HUES64 (cell line): ENCODE measurements at regions not wholly inside any gene's neighbourhood (a gene's known extent, or its start where the extent isn't known, plus 50 kb on each side); places are given as distances from the start of the nearest gene placed in this dataset.

Experiments used
- H3K27ac ChIP-seq: 2 replicates; pipeline ENCODE4 v1.7.0; 2013; ENCODE audit warnings: low read depth, low read length, inconsistent platforms
- H3K27me3 ChIP-seq: 2 replicates; pipeline ENCODE4 v1.6.1; 2013; ENCODE audit warnings: mild to moderate bottlenecking, low read length; ENCODE audit not compliant: insufficient read depth
- H3K36me3 ChIP-seq: 2 replicates; pipeline ENCODE4 v1.6.1; 2013; ENCODE audit warnings: mild to moderate bottlenecking, low read length; ENCODE audit not compliant: insufficient read depth
- H3K4me1 ChIP-seq: 2 replicates; pipeline ENCODE4 v1.6.1; 2013; ENCODE audit warnings: mild to moderate bottlenecking, low read length, moderate library complexity; ENCODE audit not compliant: insufficient read depth
- H3K4me3 ChIP-seq: 2 replicates; pipeline ENCODE4 v1.5.1; 2013; ENCODE audit warnings: mild to moderate bottlenecking, low read length, moderate library complexity
- H3K9ac ChIP-seq: 2 replicates; pipeline ENCODE4 v1.6.1; 2013; ENCODE audit warnings: mild to moderate bottlenecking, low read depth, low read length
- H3K9me3 ChIP-seq: 2 replicates; pipeline ENCODE4 v1.6.1; 2013; ENCODE audit warnings: low read depth, low read length; ENCODE audit not compliant: insufficient read depth
- whole genome bisulfite sequencing: fragments of 150-250, 120-280 bp; methylation state at CpG from one replicate; pipeline ENCODE4 v1.1.7; 2013; ENCODE audit warnings: missing lambda C conversion rate; 5-methylcytosine and 5-hydroxymethylcytosine counted together

DNA sequence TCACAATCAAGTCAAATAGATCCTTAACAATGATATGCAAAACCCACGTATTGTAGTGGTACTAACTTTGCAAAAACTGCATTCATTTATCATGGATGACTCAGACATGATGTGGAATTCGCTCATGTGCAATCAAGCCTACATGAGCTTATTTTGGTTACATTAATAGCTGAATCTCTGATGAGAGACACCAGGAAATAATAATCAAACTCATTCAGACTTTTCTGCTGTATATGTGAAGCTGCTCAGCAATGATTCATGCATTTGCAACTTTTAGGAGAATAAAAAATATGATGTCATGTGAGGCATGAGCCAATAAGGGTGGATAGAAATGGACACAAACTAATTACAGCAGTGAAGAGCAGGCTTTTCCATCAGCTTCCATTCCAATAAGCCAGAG lies 1075.8 kb upstream of the TMEM132C start:
- no peak overlapping the region for H3K9ac ChIP-seq
- H3K4me1 ChIP-seq = no peaks in the 10 kb centered on the region
- no peak overlapping the region for H3K27ac ChIP-seq
- H3K36me3 ChIP-seq = no peaks in the 10 kb centered on the region
- H3K4me3 ChIP-seq = no peak overlapping the region
- no peaks in the 10 kb centered on the region for H3K9me3 ChIP-seq
- H3K27me3 ChIP-seq = no peaks in the 10 kb centered on the region
- WGBS = 74% methylated on average over 2 of the region's 2 CpGs

DNA sequence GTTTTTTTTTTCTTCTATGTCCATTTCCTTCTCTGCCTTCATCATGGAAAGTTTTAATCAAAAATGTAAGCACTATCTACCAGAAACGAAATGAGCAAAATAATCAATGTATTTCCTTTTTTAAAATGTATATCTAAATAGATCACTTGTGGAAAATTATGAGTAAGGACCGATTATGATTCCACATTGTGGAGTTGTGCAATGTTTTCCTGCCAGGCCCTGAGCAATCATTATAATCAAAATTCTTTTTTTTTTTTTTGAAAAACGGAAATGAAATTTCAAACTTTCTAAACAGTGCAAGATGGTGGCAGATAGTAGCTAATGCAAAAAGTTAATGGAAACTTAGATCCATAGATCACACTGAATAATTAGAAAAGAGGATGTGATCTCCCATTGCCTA lies 1074.6 kb upstream of the TMEM132C start:
- Histone ChIP-seq H3K9me3 (no peaks in the 10 kb centered on the region), H3K27me3 (no peaks in the 10 kb centered on the region), H3K9ac (no peak overlapping the region), H3K27ac (no peak overlapping the region), H3K4me1 (no peaks in the 10 kb centered on the region), H3K36me3 (no peaks in the 10 kb centered on the region), H3K4me3 (no peak overlapping the region)
- 78% methylated on average over 1 of the region's 3 CpGs for WGBS

GRCh38 chr12:127193341-127193740 lies 1073.6 kb upstream of the TMEM132C start:
- no peaks in the 10 kb centered on the region for H3K9me3 ChIP-seq
- H3K27me3 ChIP-seq = no peaks in the 10 kb centered on the region
- no peaks in the 10 kb centered on the region for H3K4me1 ChIP-seq
- no peak overlapping the region for H3K27ac ChIP-seq
- H3K36me3 ChIP-seq = no peaks in the 10 kb centered on the region
- whole genome bisulfite sequencing = 94% methylated on average over 2 of the region's 2 CpGs
- H3K9ac ChIP-seq = no peak overlapping the region
- H3K4me3 ChIP-seq = no peak overlapping the region

DNA sequence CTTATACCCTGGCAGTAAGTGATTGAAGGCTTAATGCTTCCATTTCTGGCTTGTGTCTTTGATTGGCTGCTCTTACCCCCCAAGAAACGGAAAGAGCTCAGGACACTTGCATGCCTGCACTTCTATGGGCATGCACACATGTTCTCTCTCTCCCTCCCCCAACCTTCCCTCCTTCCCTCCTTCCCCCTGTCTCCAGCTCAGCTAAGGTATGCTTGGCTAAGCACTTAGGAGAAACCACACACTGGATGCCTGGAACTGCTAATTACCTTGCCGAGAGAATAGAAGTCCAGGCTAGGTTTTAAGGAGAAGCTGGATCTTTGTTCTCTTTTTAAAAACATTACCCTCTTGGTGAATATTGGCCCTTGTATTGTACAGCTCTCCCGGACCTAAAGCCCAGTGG lies 1072.8 kb upstream of the TMEM132C start:
- no peaks in the 10 kb centered on the region for H3K9me3 ChIP-seq
- no peaks in the 10 kb centered on the region for H3K36me3 ChIP-seq
- H3K4me3 ChIP-seq = no peak overlapping the region
- no peak overlapping the region for H3K27ac ChIP-seq
- H3K27me3 ChIP-seq = no peaks in the 10 kb centered on the region
- WGBS = 89% methylated on average over 3 of the region's 3 CpGs
- no peak overlapping the region for H3K9ac ChIP-seq
- no peaks in the 10 kb centered on the region for H3K4me1 ChIP-seq

GRCh38 chr12:127205781-127206555 lies 1061.0 kb upstream of the TMEM132C start:
- Histone ChIP-seq H3K27me3 (no peaks in the 10 kb centered on the region), H3K36me3 (no peaks in the 10 kb centered on the region), H3K4me1 (no peaks in the 10 kb centered on the region), H3K27ac (no peak overlapping the region), H3K9ac (no peak overlapping the region), H3K4me3 (no peak overlapping the region), H3K9me3 (no peaks in the 10 kb centered on the region)
- 78% methylated on average over 2 of the region's 3 CpGs for WGBS

GRCh38 chr12:127209318-127209717 lies 1057.7 kb upstream of the TMEM132C start:
- H3K9ac ChIP-seq = no peak overlapping the region
- H3K4me1 ChIP-seq = no peaks in the 10 kb centered on the region
- H3K27ac ChIP-seq = no peak overlapping the region
- H3K27me3 ChIP-seq = no peaks in the 10 kb centered on the region
- H3K36me3 ChIP-seq = no peaks in the 10 kb centered on the region
- 90% methylated on average over 2 of the region's 2 CpGs for WGBS
- no peak overlapping the region for H3K4me3 ChIP-seq
- H3K9me3 ChIP-seq = no peaks in the 10 kb centered on the region

DNA sequence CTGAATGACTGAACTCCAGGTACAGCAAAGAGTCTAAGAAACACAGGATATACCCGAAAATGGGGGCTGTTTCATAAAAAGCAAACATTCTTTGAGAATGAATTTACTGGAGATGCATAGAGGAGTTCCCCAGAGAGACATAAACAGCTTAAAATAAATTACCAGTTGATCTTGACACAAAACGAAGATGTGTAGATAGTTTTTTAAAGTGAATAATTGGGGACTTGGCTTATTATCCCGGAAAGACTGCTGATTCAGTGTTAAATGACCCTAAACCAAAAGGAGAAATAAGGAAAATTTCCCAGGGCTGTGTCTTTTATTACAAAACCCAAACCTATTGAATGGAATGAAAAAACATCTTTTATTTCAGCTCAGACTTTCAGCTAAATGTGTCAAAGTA lies 1052.8 kb upstream of the TMEM132C start:
- 78% methylated on average over 3 of the region's 3 CpGs for WGBS
- H3K9ac ChIP-seq = no peak overlapping the region
- no peaks in the 10 kb centered on the region for H3K4me1 ChIP-seq
- H3K4me3 ChIP-seq = no peak overlapping the region
- H3K36me3 ChIP-seq = no peaks in the 10 kb centered on the region
- no peaks in the 10 kb centered on the region for H3K27me3 ChIP-seq
- no peak overlapping the region for H3K27ac ChIP-seq
- H3K9me3 ChIP-seq = no peaks in the 10 kb centered on the region

GRCh38 chr12:127223011-127223410 lies 1044.0 kb upstream of the TMEM132C start:
- Histone ChIP-seq H3K27ac (no peak overlapping the region), H3K9me3 (no peaks in the 10 kb centered on the region), H3K9ac (no peak overlapping the region), H3K4me1 (no peaks in the 10 kb centered on the region), H3K36me3 (no peaks in the 10 kb centered on the region), H3K4me3 (no peak overlapping the region), H3K27me3 (no peaks in the 10 kb centered on the region)
- 100% methylated on average over 1 of the region's 2 CpGs for WGBS

- Histone ChIP-seq H3K4me3 (no peak overlapping the region), H3K27ac (no peak overlapping the region), H3K27me3 (no peaks in the 10 kb centered on the region), H3K9ac (no peak overlapping the region), H3K9me3 (no peaks in the 10 kb centered on the region), H3K36me3 (no peaks in the 10 kb centered on the region), H3K4me1 (no peaks in the 10 kb centered on the region)
- WGBS = 70% methylated on average over 3 of the region's 3 CpGs
Measured at GRCh38 chr12:127223731-127224130, 1043.2 kb upstream of the TMEM132C start.

- no peak overlapping the region for H3K4me3 ChIP-seq
- H3K27me3 ChIP-seq = no peaks in the 10 kb centered on the region
- H3K9me3 ChIP-seq = no peaks in the 10 kb centered on the region
- 80% methylated on average over 6 of the region's 6 CpGs for WGBS
- H3K4me1 ChIP-seq = no peaks in the 10 kb centered on the region
- no peaks in the 10 kb centered on the region for H3K36me3 ChIP-seq
- H3K27ac ChIP-seq = no peak overlapping the region
- no peak overlapping the region for H3K9ac ChIP-seq
Measured at GRCh38 chr12:127230843-127231260, 1036.1 kb upstream of the TMEM132C start.

DNA sequence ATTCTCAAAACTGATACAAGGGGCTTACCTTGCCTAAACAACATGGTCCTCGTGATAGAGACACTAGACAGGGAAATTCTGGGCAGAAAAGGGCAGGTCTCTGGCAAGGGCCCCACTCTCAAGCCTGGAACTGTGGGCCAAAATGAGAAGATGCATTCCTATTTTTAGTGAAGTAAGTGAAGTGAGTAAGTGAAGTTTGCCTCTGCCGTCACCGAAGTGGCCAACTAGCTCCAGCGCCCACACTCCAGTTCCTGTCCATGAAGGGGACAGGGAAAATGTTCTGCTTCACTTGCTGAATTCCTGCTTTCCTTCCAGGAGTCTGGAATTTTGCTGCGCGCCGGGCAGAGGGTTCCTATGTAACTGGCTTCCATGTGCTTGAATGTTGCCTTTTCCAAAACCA lies 1035.6 kb upstream of the TMEM132C start:
- Histone ChIP-seq H3K9ac (no peak overlapping the region), H3K27ac (no peak overlapping the region)

GRCh38 chr12:127233016-127233415 lies 1034.0 kb upstream of the TMEM132C start:
- Histone ChIP-seq H3K27ac (no peak overlapping the region), H3K4me1 (no peaks in the 10 kb centered on the region), H3K9ac (no peak overlapping the region), H3K27me3 (no peaks in the 10 kb centered on the region), H3K9me3 (no peaks in the 10 kb centered on the region), H3K4me3 (no peak overlapping the region), H3K36me3 (no peaks in the 10 kb centered on the region)
- WGBS = 50% methylated on average over 2 of the region's 2 CpGs

More for the DNA sequence above, 1035.6 kb upstream of the TMEM132C start:
- 79% methylated on average over 7 of the region's 7 CpGs for WGBS
- Histone ChIP-seq H3K4me3 (no peak overlapping the region), H3K4me1 (no peaks in the 10 kb centered on the region), H3K36me3 (no peaks in the 10 kb centered on the region), H3K27me3 (no peaks in the 10 kb centered on the region), H3K9me3 (no peaks in the 10 kb centered on the region)
